NCI-H187 (cell line): ENCODE measurements at regions not wholly inside any gene's neighbourhood (a gene's known extent, or its start where the extent isn't known, plus 50 kb on each side); places are given as distances from the start of the nearest gene placed in this dataset.

ENCODE experiments used
- DNase-seq, 2 experiments: peaks; one replicate each; lab custom pipeline; 2025; lab: John Stamatoyannopoulos, UW

- DNase-seq: no peak
Observed at GRCh38 chr1:168917796-168918195, 188.7 kb upstream of the ATP1B1 start.

GRCh38 chr1:168918860-168919741 is 187.4 kb upstream of the ATP1B1 start:
- DNase-seq: no peak

GRCh38 chr1:168920456-168921094 is 185.9 kb upstream of the ATP1B1 start:
- no peak for DNase-seq

- DNase-seq: no peak
Observed at GRCh38 chr1:168921629-168922028, 184.9 kb upstream of the ATP1B1 start.

GRCh38 chr1:168923521-168924136 is 182.9 kb upstream of the ATP1B1 start:
- DNase-seq: no peak

GRCh38 chr1:168924976-168925375 is 181.5 kb upstream of the ATP1B1 start:
- no peak for DNase-seq

DNA sequence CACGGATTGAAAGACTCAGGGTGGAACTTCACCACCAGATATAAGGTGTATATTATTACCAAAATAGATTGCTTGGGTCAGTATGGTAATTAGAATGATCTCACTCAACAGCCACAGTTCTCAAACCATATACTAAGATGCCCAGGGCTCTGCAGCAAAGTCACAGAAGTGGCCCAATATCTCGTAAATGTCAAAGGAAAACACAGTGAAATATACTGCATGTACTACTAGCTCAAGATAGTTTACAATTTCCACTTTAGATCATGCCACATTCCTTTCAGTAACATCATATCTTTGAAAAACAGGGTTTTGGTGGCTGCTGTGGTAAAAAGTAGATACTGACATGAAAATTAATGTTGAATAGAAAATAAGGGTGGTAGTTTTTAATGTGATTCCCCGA is 180.3 kb upstream of the ATP1B1 start:
- no peak for DNase-seq

DNA sequence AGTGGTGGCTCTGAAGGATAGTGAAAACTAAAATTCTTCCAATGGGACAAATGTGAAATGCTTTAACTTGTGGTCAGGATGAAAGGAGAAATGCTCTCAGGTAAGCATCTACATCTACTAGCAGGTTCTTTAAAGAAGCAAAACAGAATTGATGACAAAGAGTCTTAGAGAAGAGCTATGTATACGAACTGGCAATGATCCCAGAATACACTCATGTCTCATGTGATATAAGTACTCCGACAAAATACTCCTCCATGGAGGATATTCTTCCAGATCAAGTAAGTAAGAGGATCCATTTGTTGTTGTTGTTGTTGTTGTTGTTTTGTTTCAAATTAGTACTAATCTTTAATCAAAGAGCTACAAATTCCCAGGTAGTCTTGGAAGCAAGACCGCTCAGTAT is 174.0 kb upstream of the ATP1B1 start:
- DNase-seq: no peak

GRCh38 chr1:168933141-168933805 is 173.2 kb upstream of the ATP1B1 start:
- DNase-seq: no peak

GRCh38 chr1:168939110-168939946 is 167.2 kb upstream of the ATP1B1 start:
- DNase-seq: no peak

GRCh38 chr1:168939947-168940223 is 166.6 kb upstream of the ATP1B1 start:
- no peak for DNase-seq

GRCh38 chr1:168941640-168942039 is 164.8 kb upstream of the ATP1B1 start:
- no peak for DNase-seq

DNA sequence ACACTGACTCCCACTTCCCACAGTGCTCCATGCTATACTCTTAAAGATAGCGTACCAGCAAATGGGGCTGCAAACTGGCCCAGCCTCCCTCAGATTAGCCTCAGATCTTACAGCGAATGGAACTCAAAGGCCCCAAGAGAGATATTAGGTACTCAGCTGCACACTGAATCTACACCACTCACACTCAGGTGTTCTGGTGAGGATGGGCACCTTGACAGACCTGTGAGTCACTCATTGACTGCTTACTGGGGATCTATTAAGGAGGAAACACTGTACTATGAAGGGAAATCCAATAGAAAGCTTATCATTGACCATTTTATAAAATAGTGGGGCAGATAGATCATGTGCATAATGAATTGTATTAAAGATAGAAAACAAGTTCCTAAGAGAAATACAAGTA is 164.3 kb upstream of the ATP1B1 start:
- no peak for DNase-seq

DNA sequence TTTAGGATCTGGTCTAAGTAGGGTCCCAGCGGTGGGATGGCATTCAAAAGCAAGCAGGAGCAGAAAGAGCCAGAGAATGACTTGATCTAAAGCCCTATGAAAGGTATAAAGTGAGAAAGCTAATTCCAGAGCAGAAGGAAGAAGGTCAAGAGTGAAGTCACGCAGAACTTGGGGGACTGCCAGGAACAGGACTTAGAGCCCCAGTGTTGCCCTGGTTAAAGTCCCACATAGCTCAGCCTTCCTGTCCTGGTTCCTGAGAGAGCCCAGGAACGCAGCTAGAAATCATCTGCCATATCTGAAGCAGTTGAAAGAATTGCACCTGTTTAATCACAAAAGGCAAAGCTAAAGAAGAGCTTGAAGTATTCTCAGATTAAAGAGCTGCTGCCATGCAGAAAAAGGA is 160.6 kb upstream of the ATP1B1 start:
- no peak for DNase-seq

DNA sequence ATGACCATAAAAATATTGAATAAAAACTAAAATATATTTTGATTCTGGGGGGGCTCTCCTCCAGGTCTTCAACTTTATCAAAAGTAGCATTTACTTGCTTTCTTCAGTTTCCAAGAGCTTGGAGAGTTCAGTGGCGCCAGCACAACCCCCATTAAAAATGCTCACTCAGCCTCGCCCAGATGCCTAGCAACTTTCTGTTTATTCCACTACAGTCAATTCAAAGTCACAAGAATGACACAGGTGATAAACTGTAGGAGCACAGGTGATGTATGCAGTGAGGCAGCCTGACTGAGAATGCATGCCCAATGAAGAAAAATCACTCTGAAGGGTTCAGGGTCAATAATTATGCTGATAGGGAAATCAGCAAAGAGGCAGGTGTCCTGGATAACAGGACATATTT is 159.4 kb upstream of the ATP1B1 start:
- DNase-seq: no peak

DNA sequence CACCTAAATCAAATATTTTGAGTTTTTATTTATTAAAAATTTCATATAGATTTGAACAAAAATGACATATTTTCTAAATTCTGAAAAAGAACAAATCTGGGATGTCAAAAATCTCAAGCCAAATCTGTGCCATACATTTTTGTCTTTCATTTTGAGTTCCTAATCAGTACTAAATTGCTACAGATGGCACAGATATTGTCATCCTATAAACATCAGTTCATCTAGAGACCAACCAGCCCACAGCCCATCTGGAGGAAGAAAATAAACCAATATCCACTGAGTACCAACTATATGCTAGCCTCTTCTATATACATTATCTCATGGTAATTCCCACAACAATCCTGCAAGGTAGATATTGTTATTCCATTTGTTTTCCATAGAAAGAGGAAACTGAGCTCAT is 156.8 kb upstream of the ATP1B1 start:
- no peak for DNase-seq

DNA sequence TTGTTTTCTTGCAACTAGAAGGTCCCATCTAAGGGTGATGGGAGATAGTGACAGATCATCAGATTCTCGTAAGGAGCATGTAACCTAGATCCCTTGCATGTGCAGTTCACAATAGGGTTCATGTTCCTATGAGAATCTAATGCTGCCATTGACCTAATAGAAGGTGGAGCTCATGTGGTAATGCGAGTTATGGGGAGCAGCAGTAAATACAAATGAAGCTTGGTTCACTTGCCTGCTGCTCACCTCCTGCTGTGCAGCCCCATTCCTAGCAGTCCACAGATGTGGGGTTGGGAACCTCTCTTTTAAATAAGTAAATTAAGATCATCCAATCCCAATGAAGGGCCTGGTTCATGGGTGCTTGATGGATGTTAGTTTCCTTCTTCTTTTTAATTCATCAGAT is 148.7 kb upstream of the ATP1B1 start:
- DNase-seq: no peak

DNA sequence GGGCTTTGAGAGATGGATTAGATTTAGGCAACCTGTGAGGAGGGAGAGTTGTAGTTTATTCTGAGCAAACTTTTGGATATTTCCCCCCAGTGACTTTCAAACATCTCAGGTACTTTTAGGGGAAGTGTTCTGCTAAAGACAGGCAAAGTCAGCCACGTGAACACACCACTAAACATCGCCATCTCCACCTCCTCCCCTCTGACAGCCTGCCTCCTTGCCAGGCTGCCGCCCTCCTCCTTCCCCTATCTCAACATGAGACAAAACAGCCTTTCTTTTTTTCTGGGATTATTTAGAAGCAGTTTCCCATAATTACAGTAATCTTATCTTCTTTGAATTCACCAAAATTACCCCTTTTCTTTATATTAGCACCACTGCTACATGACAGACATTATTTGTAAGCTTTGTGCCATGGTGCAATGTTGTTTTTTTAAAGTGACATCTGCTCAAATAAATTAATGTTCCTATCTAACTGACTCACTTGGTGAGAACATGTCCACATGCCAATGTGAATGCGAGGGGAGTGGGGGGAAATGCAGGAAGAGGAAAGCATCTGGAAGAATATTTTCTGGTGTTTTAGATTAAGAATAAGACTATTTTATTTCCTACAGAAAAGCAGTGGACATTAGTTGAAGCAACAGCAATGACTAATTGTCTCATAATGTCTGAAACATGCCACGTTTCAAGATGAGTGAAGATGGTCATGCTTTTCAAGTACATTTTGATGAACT is 147.8 kb upstream of the ATP1B1 start:
- no peak for DNase-seq

GRCh38 chr1:168959382-168959781 is 147.1 kb upstream of the ATP1B1 start:
- no peak for DNase-seq

DNA sequence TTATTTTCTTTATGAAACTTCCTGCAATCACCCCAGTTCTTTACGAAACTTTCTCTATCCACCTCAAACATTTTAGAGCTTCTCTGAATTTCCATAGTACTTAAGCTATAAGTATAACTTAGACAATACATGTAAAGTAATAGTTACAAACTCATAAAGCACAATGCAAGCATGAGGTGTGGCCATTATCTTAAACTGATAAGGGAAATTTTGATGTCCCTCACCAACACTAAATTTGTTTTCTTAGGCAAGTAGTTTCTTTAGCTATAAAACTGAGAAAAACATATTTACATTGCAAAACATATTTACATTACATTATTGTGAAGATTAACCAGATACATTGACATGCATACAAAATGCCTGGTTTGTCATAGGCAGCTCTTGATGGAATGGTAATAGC is 146.4 kb upstream of the ATP1B1 start:
- no peak for DNase-seq

- DNase-seq: no peak
Observed at GRCh38 chr1:168960595-168960994, 145.9 kb upstream of the ATP1B1 start.
